Middle frontal gyrus (tissue), 1 donor: ENCODE measurements at regions not wholly inside any gene's neighbourhood (a gene's known extent, or its start where the extent isn't known, plus 50 kb on each side); places are given as distances from the start of the nearest gene placed in this dataset.

Experiments used
- DNase-seq: peaks from one replicate; pipeline ENCODE4 v3.0.0-alpha.2; 2015; ENCODE audit warnings: low spot score; ENCODE audit errors: extremely low spot score

- no peak for DNase-seq
Measured at GRCh38 chr15:70355275-70355795, 257.6 kb upstream of the TLE3 start.

GRCh38 chr15:70354346-70354905 is 256.7 kb upstream of the TLE3 start:
- DNase-seq = no peak

GRCh38 chr15:70353606-70354345 is 256.1 kb upstream of the TLE3 start:
- DNase-seq = no peak

- DNase-seq = no peak
Measured at GRCh38 chr15:70351941-70352774, 254.4 kb upstream of the TLE3 start.

GRCh38 chr15:70351391-70351790 is 253.7 kb upstream of the TLE3 start:
- DNase-seq = no peak

GRCh38 chr15:70348581-70349344 is 251.0 kb upstream of the TLE3 start:
- DNase-seq = no peak

GRCh38 chr15:70348226-70348543 is 250.5 kb upstream of the TLE3 start:
- DNase-seq = no peak

GRCh38 chr15:70347321-70348225 is 249.9 kb upstream of the TLE3 start:
- no peak for DNase-seq

GRCh38 chr15:70345251-70346019 is 247.7 kb upstream of the TLE3 start:
- no peak for DNase-seq

GRCh38 chr15:70344666-70345065 is 246.9 kb upstream of the TLE3 start:
- no peak for DNase-seq

- no peak for DNase-seq
Measured at GRCh38 chr15:70343961-70344621, 246.4 kb upstream of the TLE3 start.

GRCh38 chr15:70342554-70343548 is 245.1 kb upstream of the TLE3 start:
- no peak for DNase-seq

GRCh38 chr15:70342141-70342540 is 244.4 kb upstream of the TLE3 start:
- no peak for DNase-seq

- DNase-seq = no peak
Measured at GRCh38 chr15:70341566-70341965, 243.8 kb upstream of the TLE3 start.

GRCh38 chr15:70340494-70340870 is 242.8 kb upstream of the TLE3 start:
- DNase-seq = no peak

- no peak for DNase-seq
Measured at GRCh38 chr15:70339571-70340493, 242.1 kb upstream of the TLE3 start.
